ENCODE measurements at regions not wholly inside any gene's neighbourhood (a gene's known extent, or its start where the extent isn't known, plus 50 kb on each side); places are given as distances from the start of the nearest gene placed in this dataset.

DNA sequence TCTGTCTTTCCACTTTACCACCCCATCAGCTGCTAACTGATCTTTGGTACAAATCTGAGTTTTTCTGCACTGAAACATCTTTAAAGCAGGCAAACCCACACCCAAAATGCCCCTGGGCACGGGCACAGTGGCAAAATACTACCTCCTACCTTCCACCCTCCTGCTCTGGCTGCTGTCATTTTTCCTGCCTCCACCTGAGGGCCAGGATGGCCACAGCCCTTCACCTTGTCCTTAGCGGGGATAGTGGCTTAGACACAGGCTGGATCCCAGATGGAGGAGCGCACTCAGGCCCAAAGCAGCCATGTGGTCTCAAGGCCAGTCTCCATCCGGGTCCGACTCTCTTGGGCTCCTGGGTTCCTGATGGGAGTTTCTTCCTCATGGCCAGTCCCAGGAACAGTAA, 98.3 kb downstream of the HIF1AN start:
- no peak for TF ChIP-seq CTCF (IDR thresholded peaks at IDR 0.05)
- TF ChIP-seq POLR2A (IDR thresholded peaks at IDR 0.05) = no peak

Data from testis (tissue), 2 donors.